ENCODE measurements at regions not wholly inside any gene's neighbourhood (a gene's known extent, or its start where the extent isn't known, plus 50 kb on each side); places are given as distances from the start of the nearest gene placed in this dataset.
"Not testable (repeated sequence)": the region's sequence is repeated elsewhere in the genome, so short reads cannot be mapped to it uniquely, and the experiment has no call there.

DNA sequence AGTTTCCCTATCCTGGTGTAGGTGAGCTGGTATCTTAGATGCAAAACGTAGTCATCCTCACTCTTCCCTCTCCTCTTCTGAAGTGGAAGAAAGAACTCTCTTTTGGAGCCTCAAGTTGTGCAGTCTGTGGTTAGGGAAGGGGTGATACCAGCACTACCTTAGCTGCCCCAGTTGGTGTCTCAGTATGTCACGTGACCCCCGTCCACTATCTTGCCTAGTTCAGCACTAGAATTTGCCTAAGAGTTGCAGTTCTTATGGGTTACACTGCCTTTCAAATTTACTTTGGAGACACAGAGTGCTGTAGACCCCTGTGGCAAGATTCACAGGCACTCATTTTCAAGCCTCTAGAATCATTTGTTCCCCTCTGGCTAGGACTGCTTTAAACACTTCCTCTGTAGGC, 322.8 kb upstream of the EDA2R start:
- TF ChIP-seq, protein P1, sequence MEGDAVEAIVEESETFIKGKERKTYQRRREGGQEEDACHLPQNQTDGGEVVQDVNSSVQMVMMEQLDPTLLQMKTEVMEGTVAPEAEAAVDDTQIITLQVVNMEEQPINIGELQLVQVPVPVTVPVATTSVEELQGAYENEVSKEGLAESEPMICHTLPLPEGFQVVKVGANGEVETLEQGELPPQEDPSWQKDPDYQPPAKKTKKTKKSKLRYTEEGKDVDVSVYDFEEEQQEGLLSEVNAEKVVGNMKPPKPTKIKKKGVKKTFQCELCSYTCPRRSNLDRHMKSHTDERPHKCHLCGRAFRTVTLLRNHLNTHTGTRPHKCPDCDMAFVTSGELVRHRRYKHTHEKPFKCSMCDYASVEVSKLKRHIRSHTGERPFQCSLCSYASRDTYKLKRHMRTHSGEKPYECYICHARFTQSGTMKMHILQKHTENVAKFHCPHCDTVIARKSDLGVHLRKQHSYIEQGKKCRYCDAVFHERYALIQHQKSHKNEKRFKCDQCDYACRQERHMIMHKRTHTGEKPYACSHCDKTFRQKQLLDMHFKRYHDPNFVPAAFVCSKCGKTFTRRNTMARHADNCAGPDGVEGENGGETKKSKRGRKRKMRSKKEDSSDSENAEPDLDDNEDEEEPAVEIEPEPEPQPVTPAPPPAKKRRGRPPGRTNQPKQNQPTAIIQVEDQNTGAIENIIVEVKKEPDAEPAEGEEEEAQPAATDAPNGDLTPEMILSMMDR (IDR thresholded peaks at IDR 0.05; ENCODE audit: low read depth, low read length): no peak
- H3K4me3 ChIP-seq (ENCODE audit: low read depth, low read length): no peak overlapping the region

DNA sequence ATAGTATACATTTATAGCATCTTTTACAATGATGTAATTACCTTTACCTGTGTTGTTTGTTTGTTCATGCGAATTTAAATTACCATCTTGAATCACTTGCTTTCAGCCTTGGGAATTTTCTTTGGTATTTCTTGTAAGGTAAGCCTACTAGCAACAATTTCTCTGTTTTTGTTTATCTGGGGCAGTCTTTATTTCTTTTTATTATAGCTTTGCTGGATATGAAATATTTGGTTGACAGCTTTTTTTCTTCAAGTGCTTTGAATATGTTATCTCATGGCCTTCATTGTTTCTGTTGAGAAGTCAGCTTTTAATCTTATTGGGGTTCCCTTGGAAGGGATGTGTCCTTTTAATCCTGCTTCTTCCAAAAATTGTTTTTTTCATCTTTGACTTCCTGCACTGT, 292.8 kb upstream of the EDA2R start:
- TF ChIP-seq, protein P1 (IDR thresholded peaks at IDR 0.05; ENCODE audit: low read depth, low read length): no peak
- no peak overlapping the region for H3K4me3 ChIP-seq (ENCODE audit: low read depth, low read length)

DNA sequence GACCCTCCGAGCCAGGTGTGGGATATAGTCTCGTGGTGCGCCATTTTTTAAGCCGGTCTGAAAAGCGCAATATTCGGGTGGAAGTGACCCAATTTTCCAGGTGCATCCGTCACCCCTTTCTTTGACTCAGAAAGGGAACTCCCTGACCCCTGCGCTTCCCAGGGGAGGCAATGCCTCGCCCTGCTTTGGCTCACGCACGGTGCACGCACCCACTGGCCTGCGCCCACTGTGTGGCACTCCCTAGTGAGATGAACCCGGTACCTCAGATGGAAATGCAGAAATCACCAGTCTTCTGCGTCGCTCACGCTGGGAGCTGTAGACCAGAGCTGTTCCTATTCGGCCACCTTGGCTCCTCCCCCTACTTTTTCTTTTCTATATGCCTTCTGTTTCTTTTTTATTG, 291.6 kb upstream of the EDA2R start:
- H3K4me3 ChIP-seq (ENCODE audit: low read depth, low read length): not testable (repeated sequence)

DNA sequence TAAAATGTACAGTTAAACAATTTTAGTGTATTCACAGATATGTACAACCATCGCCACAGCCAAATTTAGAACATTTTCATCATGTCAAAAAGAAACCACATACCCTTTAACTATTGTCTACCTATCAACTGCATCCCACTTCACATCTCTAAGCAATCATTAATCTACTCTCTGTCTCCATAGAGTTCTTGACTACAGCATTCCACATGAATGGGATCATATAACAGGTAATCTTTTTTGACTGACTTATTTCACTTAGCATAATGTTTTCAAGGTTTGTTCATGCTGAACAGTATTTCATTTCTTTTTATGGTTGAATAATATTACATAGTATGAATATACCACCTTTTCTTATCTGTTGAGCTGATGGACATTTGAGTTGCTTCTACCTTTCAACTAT, 281.4 kb upstream of the EDA2R start:
- H3K4me3 ChIP-seq (ENCODE audit: low read depth, low read length): no peak overlapping the region
- TF ChIP-seq, protein P1 (IDR thresholded peaks at IDR 0.05; ENCODE audit: low read depth, low read length): no peak

DNA sequence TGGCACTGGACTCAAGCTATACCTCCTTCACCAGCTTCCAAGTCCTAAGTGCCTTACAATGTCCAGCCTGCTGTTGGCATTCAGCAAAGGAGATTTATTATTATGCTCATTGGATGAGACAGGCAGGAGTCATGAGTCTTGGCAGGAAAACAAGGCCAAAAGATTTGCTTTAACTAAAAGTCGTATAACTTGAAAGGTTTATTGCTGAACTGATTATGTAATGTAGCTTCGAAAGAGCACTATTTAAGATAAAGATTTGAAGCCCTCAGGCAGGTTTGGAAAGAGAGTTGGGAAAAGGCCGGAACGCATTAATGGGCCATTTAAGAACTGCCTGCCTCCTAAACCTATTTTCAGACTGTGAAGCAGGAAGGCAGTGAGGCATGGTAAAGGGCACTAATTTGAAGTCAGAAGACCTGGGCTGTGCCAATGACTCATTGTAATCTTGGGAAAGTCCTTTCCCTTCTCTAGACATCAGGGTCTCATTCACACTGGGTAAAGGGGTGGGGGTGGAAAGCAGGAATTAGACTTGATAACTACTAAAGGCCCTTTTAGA, 280.5 kb upstream of the EDA2R start:
- no peak overlapping the region for H3K4me3 ChIP-seq (ENCODE audit: low read depth, low read length)
- TF ChIP-seq, protein P1 (IDR thresholded peaks at IDR 0.05; ENCODE audit: low read depth, low read length): no peak

DNA sequence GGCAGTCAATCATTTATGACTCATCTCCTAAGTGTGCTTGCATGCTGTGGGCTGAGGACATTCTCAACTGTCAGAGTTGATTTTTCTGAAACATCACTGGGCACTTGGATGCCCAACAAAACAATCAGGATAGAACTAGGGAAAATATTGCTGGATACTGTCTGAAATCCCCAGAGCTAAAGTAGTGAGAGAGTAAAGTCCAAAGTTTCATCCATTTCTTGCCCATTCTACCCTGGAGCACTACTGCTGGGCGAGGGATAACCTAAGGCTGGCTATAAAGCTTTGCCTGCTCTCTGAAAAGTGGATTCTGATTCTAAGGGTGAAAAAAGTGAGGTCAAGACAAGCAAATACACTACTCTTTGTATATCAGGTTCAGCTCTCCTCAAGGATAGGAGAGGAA, 279.6 kb upstream of the EDA2R start:
- TF ChIP-seq, protein P1 (IDR thresholded peaks at IDR 0.05; ENCODE audit: low read depth, low read length): no peak
- no peak overlapping the region for H3K4me3 ChIP-seq (ENCODE audit: low read depth, low read length)

DNA sequence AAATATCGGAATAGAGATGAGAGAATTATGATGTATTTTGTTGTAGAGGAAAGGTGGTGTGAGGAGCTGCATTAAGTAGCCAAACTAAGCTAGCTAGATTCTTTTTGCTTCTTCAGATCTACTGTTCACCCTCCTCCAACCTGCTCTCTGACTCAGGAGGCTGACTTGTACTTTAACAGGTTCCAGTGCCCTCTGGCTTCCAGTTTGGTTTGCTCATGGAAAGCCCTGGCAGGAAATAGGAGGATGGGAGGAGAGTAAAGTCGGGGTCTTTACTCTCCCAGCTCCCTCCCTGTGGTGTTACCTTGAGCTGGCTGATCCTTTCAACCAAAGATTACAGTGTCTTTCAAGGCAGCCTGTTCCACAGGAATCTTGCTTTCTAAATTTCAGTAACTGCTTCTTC, 277.0 kb upstream of the EDA2R start:
- TF ChIP-seq, protein P1 (IDR thresholded peaks at IDR 0.05; ENCODE audit: low read depth, low read length): no peak
- no peak overlapping the region for H3K4me3 ChIP-seq (ENCODE audit: low read depth, low read length)

DNA sequence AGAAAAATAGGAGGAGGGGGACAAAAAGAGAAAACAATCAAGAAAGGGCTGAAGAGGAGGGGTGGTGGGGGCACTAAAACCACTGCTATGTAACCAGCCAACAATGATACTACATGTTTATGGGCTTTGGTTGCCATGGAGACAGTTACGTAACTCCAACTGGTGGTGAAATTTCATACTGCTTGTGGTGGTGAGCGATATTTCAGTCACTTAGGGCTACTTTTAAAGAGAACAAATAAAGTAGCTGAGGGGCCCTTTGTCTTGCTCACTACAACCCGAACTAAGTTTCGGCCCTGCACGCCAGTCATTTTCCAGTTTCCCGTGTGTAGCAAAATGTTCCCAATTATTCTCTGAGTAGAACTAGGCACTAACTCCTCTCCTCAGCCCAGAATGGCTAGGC, 275.2 kb upstream of the EDA2R start:
- TF ChIP-seq, protein P1 (IDR thresholded peaks at IDR 0.05; ENCODE audit: low read depth, low read length): no peak
- H3K4me3 ChIP-seq (ENCODE audit: low read depth, low read length): no peak overlapping the region
